BE2C (cell line): ENCODE measurements at regions not wholly inside any gene's neighbourhood (a gene's known extent, or its start where the extent isn't known, plus 50 kb on each side); places are given as distances from the start of the nearest gene placed in this dataset.

Experiments used
- DNase-seq: peaks from one replicate; pipeline ENCODE4 v3.0.0-alpha.2; 2020
- H3K27me3 ChIP-seq: fragments of 250-450 bp; sonication (Bioruptor Pico); 2 replicates; pipeline ENCODE4 v1.5.1; 2020; ENCODE audit warnings: mild to moderate bottlenecking
- H3K36me3 ChIP-seq: fragments of 250-450 bp; sonication (Bioruptor Pico); 2 replicates; pipeline ENCODE4 v1.5.1; 2020; ENCODE audit warnings: mild to moderate bottlenecking
- H3K4me1 ChIP-seq: fragments of 250-450 bp; sonication (Bioruptor Pico); 2 replicates; pipeline ENCODE4 v1.5.1; 2020
- H3K4me3 ChIP-seq: 2 replicates; pipeline ENCODE4 v1.5.1; 2011; ENCODE audit warnings: low read depth, low read length
- H3K9me3 ChIP-seq: fragments of 250-450 bp; sonication (Bioruptor Pico); 2 replicates; pipeline ENCODE4 v1.5.1; 2020
- CTCF ChIP-seq: IDR thresholded peaks from 2 replicates; pipeline ENCODE4 v1.5.1; 2012; ENCODE audit warnings: mild to moderate bottlenecking, low read depth, low read length

- H3K36me3 ChIP-seq = no peaks in the 10 kb centered on the region
- H3K4me3 ChIP-seq = no peak overlapping the region
- TF ChIP-seq CTCF = no peak
- no peaks in the 10 kb centered on the region for H3K4me1 ChIP-seq
- DNase-seq = no peak
- no peaks in the 10 kb centered on the region for H3K9me3 ChIP-seq
- H3K27me3 ChIP-seq = no peaks in the 10 kb centered on the region
These were observed 103.0 kb upstream of the RAPGEF2 start for GRCh38 chr4:158999849-159000248.

GRCh38 chr4:159002950-159003349 is 99.9 kb upstream of the RAPGEF2 start:
- no peak overlapping the region for H3K4me3 ChIP-seq
- H3K36me3 ChIP-seq = no peaks in the 10 kb centered on the region
- no peaks in the 10 kb centered on the region for H3K4me1 ChIP-seq
- no peaks in the 10 kb centered on the region for H3K27me3 ChIP-seq
- no peak for TF ChIP-seq CTCF
- no peaks in the 10 kb centered on the region for H3K9me3 ChIP-seq
- no peak for DNase-seq

GRCh38 chr4:159003420-159004253 is 99.2 kb upstream of the RAPGEF2 start:
- TF ChIP-seq CTCF = no peak
- DNase-seq = no peak
- H3K36me3 ChIP-seq = no peaks in the 10 kb centered on the region
- H3K4me1 ChIP-seq = no peaks in the 10 kb centered on the region
- no peak overlapping the region for H3K4me3 ChIP-seq
- no peaks in the 10 kb centered on the region for H3K27me3 ChIP-seq
- no peaks in the 10 kb centered on the region for H3K9me3 ChIP-seq

- H3K4me3 ChIP-seq = no peak overlapping the region
- H3K36me3 ChIP-seq = no peaks in the 10 kb centered on the region
- no peaks in the 10 kb centered on the region for H3K27me3 ChIP-seq
- H3K4me1 ChIP-seq = no peaks in the 10 kb centered on the region
- no peak for TF ChIP-seq CTCF
- no peak for DNase-seq
- no peaks in the 10 kb centered on the region for H3K9me3 ChIP-seq
These were observed 96.7 kb upstream of the RAPGEF2 start for GRCh38 chr4:159006202-159006601.

GRCh38 chr4:159008671-159009070 is 94.2 kb upstream of the RAPGEF2 start:
- no peak for DNase-seq
- Histone ChIP-seq H3K4me1 (no peaks in the 10 kb centered on the region), H3K9me3 (no peaks in the 10 kb centered on the region), H3K27me3 (no peaks in the 10 kb centered on the region), H3K36me3 (no peaks in the 10 kb centered on the region), H3K4me3 (no peak overlapping the region)
- TF ChIP-seq CTCF = no peak

- H3K27me3 ChIP-seq = no peaks in the 10 kb centered on the region
- no peak for TF ChIP-seq CTCF
- H3K4me3 ChIP-seq = no peak overlapping the region
- no peaks in the 10 kb centered on the region for H3K9me3 ChIP-seq
- H3K36me3 ChIP-seq = no peaks in the 10 kb centered on the region
- no peaks in the 10 kb centered on the region for H3K4me1 ChIP-seq
- DNase-seq = no peak
These were observed 93.4 kb upstream of the RAPGEF2 start for GRCh38 chr4:159009521-159009920.
